ENCODE measurements at regions not wholly inside any gene's neighbourhood (a gene's known extent, or its start where the extent isn't known, plus 50 kb on each side); places are given as distances from the start of the nearest gene placed in this dataset.

GRCh38 chr7:131618391-131618790 lies 62.0 kb upstream of the PODXL start:
- no peak overlapping the region for H3K27ac ChIP-seq (ENCODE audit: low read length)
- H3K4me3 ChIP-seq (ENCODE audit: low read depth in 1 of 2, low read length in 2 of 2) = no peak overlapping the region
- H3K9me3 ChIP-seq (ENCODE audit: insufficient read depth, low read length, severe bottlenecking) = no peaks in the 10 kb centered on the region
- H3K27me3 ChIP-seq (ENCODE audit: insufficient read depth, low read length, poor library complexity) = peaks cover 6% of the 10 kb centered on the region
- H2AFZ ChIP-seq (ENCODE audit: low read depth, low read length) = no peak overlapping the region
- H3K79me2 ChIP-seq (ENCODE audit: insufficient read depth, low read length) = no peaks in the 10 kb centered on the region
- no peak for ATAC-seq (ENCODE audit: insufficient read depth, low read depth)
- H3K4me2 ChIP-seq (ENCODE audit: insufficient read depth, low read length) = no peak overlapping the region
- H3K9ac ChIP-seq (ENCODE audit: low read depth, low read length) = no peak overlapping the region
- TF ChIP-seq, protein P1, sequence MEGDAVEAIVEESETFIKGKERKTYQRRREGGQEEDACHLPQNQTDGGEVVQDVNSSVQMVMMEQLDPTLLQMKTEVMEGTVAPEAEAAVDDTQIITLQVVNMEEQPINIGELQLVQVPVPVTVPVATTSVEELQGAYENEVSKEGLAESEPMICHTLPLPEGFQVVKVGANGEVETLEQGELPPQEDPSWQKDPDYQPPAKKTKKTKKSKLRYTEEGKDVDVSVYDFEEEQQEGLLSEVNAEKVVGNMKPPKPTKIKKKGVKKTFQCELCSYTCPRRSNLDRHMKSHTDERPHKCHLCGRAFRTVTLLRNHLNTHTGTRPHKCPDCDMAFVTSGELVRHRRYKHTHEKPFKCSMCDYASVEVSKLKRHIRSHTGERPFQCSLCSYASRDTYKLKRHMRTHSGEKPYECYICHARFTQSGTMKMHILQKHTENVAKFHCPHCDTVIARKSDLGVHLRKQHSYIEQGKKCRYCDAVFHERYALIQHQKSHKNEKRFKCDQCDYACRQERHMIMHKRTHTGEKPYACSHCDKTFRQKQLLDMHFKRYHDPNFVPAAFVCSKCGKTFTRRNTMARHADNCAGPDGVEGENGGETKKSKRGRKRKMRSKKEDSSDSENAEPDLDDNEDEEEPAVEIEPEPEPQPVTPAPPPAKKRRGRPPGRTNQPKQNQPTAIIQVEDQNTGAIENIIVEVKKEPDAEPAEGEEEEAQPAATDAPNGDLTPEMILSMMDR (IDR thresholded peaks at IDR 0.05; ENCODE audit: borderline replicate concordance, extremely low read depth, low read length, poor library complexity, severe bottlenecking) = no peak
- TF ChIP-seq EZH2 (IDR thresholded peaks at IDR 0.05; ENCODE audit: borderline replicate concordance, low read depth, low read length, severe bottlenecking) = no peak
- H3K36me3 ChIP-seq (ENCODE audit: insufficient read depth, low read length) = no peaks in the 10 kb centered on the region
- H3K4me1 ChIP-seq (ENCODE audit: insufficient read depth, low read length) = no peaks in the 10 kb centered on the region
- no peaks in the 10 kb centered on the region for H4K20me1 ChIP-seq (ENCODE audit: insufficient read depth, low read length)
- no peak for DNase-seq

- Histone ChIP-seq H4K20me1 (ENCODE audit: insufficient read depth, low read length) (no peaks in the 10 kb centered on the region), H2AFZ (ENCODE audit: low read depth, low read length) (no peak overlapping the region), H3K4me3 (ENCODE audit: low read depth in 1 of 2, low read length in 2 of 2) (no peak overlapping the region), H3K4me2 (ENCODE audit: insufficient read depth, low read length) (no peak overlapping the region), H3K9me3 (ENCODE audit: insufficient read depth, low read length, severe bottlenecking) (no peaks in the 10 kb centered on the region), H3K27me3 (ENCODE audit: insufficient read depth, low read length, poor library complexity) (peaks cover 6% of the 10 kb centered on the region), H3K9ac (ENCODE audit: low read depth, low read length) (no peak overlapping the region), H3K36me3 (ENCODE audit: insufficient read depth, low read length) (no peaks in the 10 kb centered on the region), H3K79me2 (ENCODE audit: insufficient read depth, low read length) (no peaks in the 10 kb centered on the region), H3K27ac (ENCODE audit: low read length) (no peak overlapping the region), H3K4me1 (ENCODE audit: insufficient read depth, low read length) (no peaks in the 10 kb centered on the region)
- DNase-seq (no peak), ATAC-seq (ENCODE audit: insufficient read depth, low read depth) (no peak)
- TF ChIP-seq EZH2 (IDR thresholded peaks at IDR 0.05; ENCODE audit: borderline replicate concordance, low read depth, low read length, severe bottlenecking) = no peak
- TF ChIP-seq, protein P1 (IDR thresholded peaks at IDR 0.05; ENCODE audit: borderline replicate concordance, extremely low read depth, low read length, poor library complexity, severe bottlenecking) = no peak
Observed at GRCh38 chr7:131616487-131617200, 60.2 kb upstream of the PODXL start.

- Histone ChIP-seq H3K79me2 (ENCODE audit: insufficient read depth, low read length) (no peaks in the 10 kb centered on the region), H3K9me3 (ENCODE audit: insufficient read depth, low read length, severe bottlenecking) (no peaks in the 10 kb centered on the region), H3K36me3 (ENCODE audit: insufficient read depth, low read length) (no peaks in the 10 kb centered on the region), H3K27me3 (ENCODE audit: insufficient read depth, low read length, poor library complexity) (peaks cover 6% of the 10 kb centered on the region), H3K4me3 (ENCODE audit: low read depth in 1 of 2, low read length in 2 of 2) (no peak overlapping the region), H3K4me1 (ENCODE audit: insufficient read depth, low read length) (no peaks in the 10 kb centered on the region), H3K9ac (ENCODE audit: low read depth, low read length) (no peak overlapping the region), H3K4me2 (ENCODE audit: insufficient read depth, low read length) (no peak overlapping the region), H2AFZ (ENCODE audit: low read depth, low read length) (no peak overlapping the region), H3K27ac (ENCODE audit: low read length) (no peak overlapping the region), H4K20me1 (ENCODE audit: insufficient read depth, low read length) (no peaks in the 10 kb centered on the region)
- TF ChIP-seq, protein P1 (IDR thresholded peaks at IDR 0.05; ENCODE audit: borderline replicate concordance, extremely low read depth, low read length, poor library complexity, severe bottlenecking) = no peak
- TF ChIP-seq EZH2 (IDR thresholded peaks at IDR 0.05; ENCODE audit: borderline replicate concordance, low read depth, low read length, severe bottlenecking) = no peak
- DNase-seq (no peak), ATAC-seq (ENCODE audit: insufficient read depth, low read depth) (no peak)
Observed at GRCh38 chr7:131613909-131614308, 57.5 kb upstream of the PODXL start.
